OCI-LY7 (cell line): ENCODE measurements at regions not wholly inside any gene's neighbourhood (a gene's known extent, or its start where the extent isn't known, plus 50 kb on each side); places are given as distances from the start of the nearest gene placed in this dataset.

Experiments
- CTCF ChIP-seq: fragments of 200-600 bp; sonication (generic); conservative IDR thresholded peaks from 2 replicates; pipeline ENCODE4 v1.5.1; 2014; ENCODE audit warnings: mild to moderate bottlenecking, antibody characterized with exemption, low read length, moderate library complexity, mixed read lengths
- EZH2phosphoT487 ChIP-seq: fragments of 200-600 bp; sonication (generic); IDR thresholded peaks from 2 replicates; pipeline ENCODE4 v1.6.1; 2018; ENCODE audit warnings: low read depth, borderline replicate concordance, mild to moderate bottlenecking, mixed run types, antibody characterized with exemption, low read length, moderate library complexity, mixed read lengths

DNA sequence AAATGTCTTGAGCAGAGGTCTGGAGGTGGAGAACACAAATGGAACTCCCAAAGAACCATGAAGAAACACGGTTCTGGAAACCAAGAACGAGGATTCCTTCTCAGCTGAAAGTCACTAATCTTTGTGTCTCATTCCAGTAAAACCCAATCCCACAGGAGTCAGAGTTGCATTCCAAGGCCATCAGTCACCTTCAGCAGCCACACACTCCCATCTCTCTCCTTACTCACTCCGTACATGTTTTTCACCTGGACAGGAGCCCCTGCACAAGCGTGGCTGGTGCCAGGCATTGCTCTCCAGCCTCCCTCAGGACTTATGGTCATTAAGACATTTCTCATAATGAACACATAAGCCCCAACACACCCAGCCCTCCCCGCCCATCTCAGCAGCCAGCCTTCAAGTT is 175.4 kb upstream of the SIX2 start:
- TF ChIP-seq CTCF (no peak), EZH2phosphoT487 (no peak)
